ENCODE measurements at regions not wholly inside any gene's neighbourhood (a gene's known extent, or its start where the extent isn't known, plus 50 kb on each side); places are given as distances from the start of the nearest gene placed in this dataset.

DNA sequence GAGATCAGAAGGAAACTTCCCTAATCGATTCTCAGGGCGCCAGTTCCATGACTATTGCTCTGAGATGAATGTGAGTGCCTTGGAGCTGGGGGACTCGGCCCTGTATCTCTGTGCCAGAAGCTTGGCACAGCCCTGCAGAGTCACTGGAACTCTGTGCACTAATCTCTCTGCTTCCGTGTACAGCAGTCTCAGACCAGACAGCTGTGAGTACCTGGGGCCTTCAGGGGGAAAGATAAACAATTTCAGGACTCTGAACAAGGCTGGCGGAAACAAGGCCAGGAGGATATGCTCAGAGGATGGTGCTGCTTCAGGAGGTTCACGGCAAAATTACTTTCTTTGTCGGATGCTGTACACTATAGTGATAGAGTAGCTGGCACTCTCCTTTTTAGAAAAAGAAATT is 131.7 kb upstream of the PRSS58 start:
- DNase-seq, result no peak

- peak; percentile 43 to 45 for DNase-seq
Measured at GRCh38 chr7:142385491-142386340, 127.9 kb upstream of the PRSS58 start.

DNA sequence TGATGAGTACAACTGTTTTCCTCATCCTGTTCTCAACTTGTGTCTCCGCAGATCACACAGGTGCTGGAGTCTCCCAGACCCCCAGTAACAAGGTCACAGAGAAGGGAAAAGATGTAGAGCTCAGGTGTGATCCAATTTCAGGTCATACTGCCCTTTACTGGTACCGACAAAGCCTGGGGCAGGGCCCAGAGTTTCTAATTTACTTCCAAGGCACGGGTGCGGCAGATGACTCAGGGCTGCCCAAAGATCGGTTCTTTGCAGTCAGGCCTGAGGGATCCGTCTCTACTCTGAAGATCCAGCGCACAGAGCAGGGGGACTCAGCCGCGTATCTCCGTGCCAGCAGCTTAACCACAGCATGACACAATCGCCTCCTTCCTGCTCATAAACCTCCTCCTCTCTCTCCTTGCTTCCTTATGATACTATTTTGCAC is 126.7 kb upstream of the PRSS58 start:
- peak; percentile 66 to 72 for DNase-seq

GRCh38 chr7:142383841-142384492 is 126.1 kb upstream of the PRSS58 start:
- peak in 1 of 2 experiments; percentile 35 for DNase-seq

GRCh38 chr7:142381727-142382390 is 124.0 kb upstream of the PRSS58 start:
- DNase-seq, result no peak

- no peak for DNase-seq
Measured at GRCh38 chr7:142380069-142380468, 122.2 kb upstream of the PRSS58 start.

- DNase-seq, result no peak
Measured at GRCh38 chr7:142379201-142379885, 121.5 kb upstream of the PRSS58 start.

- DNase-seq, result no peak
Measured at GRCh38 chr7:142377567-142377966, 119.7 kb upstream of the PRSS58 start.

DNA sequence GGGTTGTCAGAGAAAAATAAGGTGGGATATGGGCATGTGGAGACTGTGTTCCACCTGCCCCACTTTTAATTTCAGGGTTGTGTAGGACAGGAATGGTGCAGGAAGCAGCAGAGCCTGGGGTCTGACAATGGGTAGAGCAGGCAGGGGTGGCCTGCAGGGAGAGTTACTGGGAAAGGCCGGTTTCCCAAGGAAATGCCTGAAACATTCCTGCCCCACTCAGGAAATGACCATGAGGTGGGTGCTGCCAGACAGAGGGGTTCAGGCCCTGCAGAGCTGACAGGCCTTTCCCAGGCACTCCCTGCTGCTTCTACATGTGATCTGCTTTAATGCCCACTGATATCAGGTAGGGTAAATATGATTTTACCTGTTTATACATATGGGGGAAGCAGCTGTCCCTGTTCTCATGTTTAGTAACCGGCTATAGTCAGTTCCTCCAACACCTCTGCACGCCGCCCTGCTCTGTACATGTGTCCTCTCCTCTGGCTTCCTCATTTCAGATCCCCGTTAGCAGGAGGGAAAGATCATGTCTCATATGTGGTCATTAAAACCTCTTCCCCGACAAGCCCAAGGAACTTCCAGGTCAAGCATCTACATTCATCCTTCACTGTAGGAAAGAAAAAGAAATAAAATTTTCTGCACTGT is 118.6 kb upstream of the PRSS58 start:
- no peak for DNase-seq

DNA sequence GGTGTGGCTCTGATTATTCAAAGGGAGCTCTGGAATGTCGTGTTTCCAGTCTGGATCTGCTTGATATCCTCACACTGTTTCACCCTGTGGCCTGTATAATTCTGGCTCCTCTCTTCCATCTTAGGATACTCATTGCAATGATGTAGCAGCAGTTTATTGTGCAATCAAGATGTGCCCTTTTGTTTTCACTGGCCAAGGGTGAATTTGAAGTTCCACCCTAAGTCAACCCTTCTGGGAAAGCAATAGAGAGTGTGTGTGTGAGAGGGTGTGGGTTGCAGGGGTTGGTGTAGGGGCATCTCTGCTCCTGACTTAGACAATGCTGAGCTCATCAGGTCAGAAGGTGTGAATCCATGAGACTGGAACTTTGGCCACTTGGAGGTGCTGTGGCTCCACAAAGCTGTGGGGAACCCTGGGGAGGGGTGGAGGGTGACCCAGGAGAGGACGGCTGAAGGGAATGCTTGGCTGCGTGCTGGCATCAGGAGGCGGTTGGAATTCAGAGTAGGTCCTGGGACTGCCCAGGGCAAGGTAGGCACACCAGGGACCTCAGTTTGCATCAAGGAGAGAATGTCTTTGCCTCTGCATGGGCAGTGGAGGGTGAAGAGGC is 118.0 kb upstream of the PRSS58 start:
- peak; percentile 36 to 49 for DNase-seq

DNA sequence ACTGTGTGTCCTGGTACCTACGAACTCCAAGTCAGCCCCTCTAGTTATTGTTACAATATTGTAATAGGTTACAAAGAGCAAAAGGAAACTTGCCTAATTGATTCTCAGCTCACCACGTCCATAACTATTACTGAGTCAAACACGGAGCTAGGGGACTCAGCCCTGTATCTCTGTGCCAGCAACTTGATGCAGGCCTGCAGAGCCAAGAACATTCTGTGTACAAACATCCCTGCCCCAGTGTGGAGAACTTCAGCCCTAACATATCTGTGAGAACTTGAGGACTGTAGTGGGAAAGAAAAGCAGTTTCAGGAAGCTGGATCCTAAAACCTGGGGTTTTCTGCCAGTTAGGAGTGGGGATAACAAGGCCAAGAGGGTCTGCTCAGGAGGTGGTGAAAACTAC is 114.9 kb upstream of the PRSS58 start:
- DNase-seq, result no peak

GRCh38 chr7:142371586-142372377 is 113.9 kb upstream of the PRSS58 start:
- DNase-seq, result no peak

- DNase-seq, result no peak
Measured at GRCh38 chr7:142365410-142365842, 107.6 kb upstream of the PRSS58 start.

- no peak for DNase-seq
Measured at GRCh38 chr7:142364551-142364950, 106.7 kb upstream of the PRSS58 start.

GRCh38 chr7:142362349-142362748 is 104.5 kb upstream of the PRSS58 start:
- no peak for DNase-seq

DNA sequence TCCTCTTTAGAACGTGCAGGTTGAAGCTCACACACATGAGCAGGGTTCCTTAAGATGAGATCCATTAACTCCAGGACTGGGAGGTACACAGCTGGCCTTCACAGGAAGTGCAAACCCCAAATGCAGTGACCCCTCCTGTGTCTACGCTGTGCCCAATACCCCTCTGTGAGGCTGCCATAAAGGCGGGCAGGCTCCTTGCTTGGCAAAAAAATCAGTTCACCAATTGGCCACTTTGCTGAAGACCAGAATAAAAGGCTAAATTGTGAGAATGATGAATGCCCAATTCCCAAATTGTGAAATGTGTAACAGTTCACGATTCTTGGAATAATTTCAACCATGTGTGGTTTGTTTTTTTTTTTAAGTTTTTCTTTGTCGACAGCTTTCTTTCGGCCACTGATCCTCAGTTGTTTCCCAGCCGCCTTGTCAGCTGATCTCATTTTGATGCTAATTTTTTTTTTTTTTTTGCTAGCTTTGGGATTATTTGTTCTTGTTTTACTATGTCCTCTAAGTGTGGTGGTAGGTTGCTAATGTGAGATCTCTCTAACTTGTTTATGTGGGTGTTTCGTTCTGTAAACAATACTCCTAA is 101.9 kb upstream of the PRSS58 start:
- DNase-seq, result no peak

DNA sequence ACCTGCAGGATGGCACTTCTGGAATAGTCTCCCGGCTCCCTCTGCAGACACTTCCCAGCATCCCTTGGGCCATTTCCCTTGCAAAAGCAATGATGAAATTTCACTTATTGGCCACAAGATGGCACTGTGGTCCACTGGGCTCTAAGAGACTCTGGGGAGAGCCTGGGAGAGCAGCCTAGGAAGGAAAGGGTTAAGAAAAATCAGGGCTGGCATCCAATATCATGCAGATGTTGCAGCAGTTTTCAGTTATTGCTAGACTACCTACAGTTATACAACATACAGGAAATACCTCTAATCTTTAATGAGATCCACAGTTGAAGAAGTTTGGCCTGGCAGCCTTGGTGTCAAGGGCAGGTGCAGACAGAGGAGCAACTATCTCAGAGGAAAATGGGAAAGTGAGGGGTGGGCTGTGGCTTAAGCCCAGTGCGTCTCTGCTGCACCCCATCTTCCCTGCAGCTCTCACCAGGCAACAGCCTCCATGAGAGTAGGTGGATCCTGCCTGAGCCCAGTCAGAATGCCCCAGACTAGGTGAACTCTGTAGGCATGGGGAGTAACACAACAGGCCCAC is 100.2 kb upstream of the PRSS58 start:
- DNase-seq, result peak in 1 of 2 experiments; percentile 47

GRCh38 chr7:142356166-142356565 is 98.3 kb upstream of the PRSS58 start:
- no peak for DNase-seq

GRCh38 chr7:142355328-142355727 is 97.5 kb upstream of the PRSS58 start:
- no peak for DNase-seq
